Neuronal stem cell (in vitro differentiated cells): ENCODE measurements at regions not wholly inside any gene's neighbourhood (a gene's known extent, or its start where the extent isn't known, plus 50 kb on each side); places are given as distances from the start of the nearest gene placed in this dataset.
A peak's percentile ranks its signal among the peaks of the same experiment; 100 is the strongest.

Experiments used
- DNase-seq: peaks from one replicate; pipeline ENCODE4 v3.0.0-alpha.2; 2013; ENCODE audit warnings: low spot score
- H2AFZ ChIP-seq: one replicate; pipeline ENCODE4 v1.6.1; 2013; ENCODE audit warnings: mild to moderate bottlenecking, low read length, inconsistent platforms
- H2AK5ac ChIP-seq: 2 replicates; pipeline ENCODE4 v1.6.1; 2013; ENCODE audit warnings: low read depth, mild to moderate bottlenecking, inconsistent platforms, low read length, moderate library complexity, mixed read lengths
- H2BK120ac ChIP-seq: 2 replicates; pipeline ENCODE4 v1.6.1; 2013; ENCODE audit warnings: low read depth, mild to moderate bottlenecking, inconsistent platforms, low read length, moderate library complexity, mixed read lengths
- H2BK12ac ChIP-seq: one replicate; pipeline ENCODE4 v1.6.1; 2013; ENCODE audit warnings: low read length, inconsistent platforms
- H2BK15ac ChIP-seq: 2 replicates; pipeline ENCODE4 v1.6.1; 2013; ENCODE audit warnings: mild to moderate bottlenecking, low read length, inconsistent platforms, mixed read lengths
- H2BK5ac ChIP-seq: one replicate; pipeline ENCODE4 v1.6.1; 2013; ENCODE audit warnings: inconsistent platforms, mild to moderate bottlenecking, low read length, moderate library complexity
- H3K14ac ChIP-seq: one replicate; pipeline ENCODE4 v1.6.1; 2013; ENCODE audit warnings: low read length, inconsistent platforms
- H3K18ac ChIP-seq: 2 replicates; pipeline ENCODE4 v1.6.1; 2013; ENCODE audit warnings: low read length, inconsistent platforms
- H3K23ac ChIP-seq: 2 replicates; pipeline ENCODE4 v1.6.1; 2013; ENCODE audit warnings: low read depth, mild to moderate bottlenecking, mixed read lengths, low read length, inconsistent platforms; ENCODE audit not compliant: poor library complexity
- H3K27ac ChIP-seq: replicated peaks from 3 replicates; pipeline ENCODE4 v1.5.1; 2013; ENCODE audit warnings: low read length, inconsistent platforms
- H3K27me3 ChIP-seq, 3 experiments: 2 replicates each; pipeline ENCODE4 v1.6.1; 2013; ENCODE audit warnings: low read length in 3 of 3, mild to moderate bottlenecking in 2 of 3, inconsistent platforms in 1 of 3, low read depth in 1 of 3, mixed read lengths in 1 of 3, moderate library complexity in 1 of 3; ENCODE audit not compliant: control insufficient read depth in 3 of 3, insufficient read depth in 3 of 3
- H3K36me3 ChIP-seq, 2 donors: replicated peaks in 1 of 2; 2 replicates each; pipeline ENCODE4 v1.6.1; 2013; ENCODE audit warnings: low read length in 2 of 2; ENCODE audit not compliant: control insufficient read depth in 2 of 2, insufficient read depth in 2 of 2
- H3K4ac ChIP-seq: 2 replicates; pipeline ENCODE4 v1.6.1; 2013; ENCODE audit warnings: inconsistent platforms, mild to moderate bottlenecking, low read length, moderate library complexity
- H3K4me1 ChIP-seq, 2 donors: 1 replicate in 1 of 2; 2 replicates in 1 of 2; pipeline ENCODE4 v1.6.1; 2013; ENCODE audit warnings: low read length in 2 of 2, low read depth in 1 of 2; ENCODE audit not compliant: control insufficient read depth in 2 of 2, insufficient read depth in 1 of 2
- H3K4me2 ChIP-seq: one replicate; pipeline ENCODE4 v1.6.1; 2013; ENCODE audit warnings: mild to moderate bottlenecking, low read length, inconsistent platforms; ENCODE audit not compliant: insufficient read depth, poor library complexity, severe bottlenecking
- H3K4me3 ChIP-seq, 2 donors: 2 replicates each; pipeline ENCODE4 v1.5.1; 2013; ENCODE audit warnings: low read length in 2 of 2, mild to moderate bottlenecking in 2 of 2, inconsistent platforms in 1 of 2, moderate library complexity in 1 of 2
- H3K79me1 ChIP-seq: one replicate; pipeline ENCODE4 v1.6.1; 2013; ENCODE audit warnings: low read depth, mild to moderate bottlenecking, inconsistent platforms, low read length, moderate library complexity
- H3K9ac ChIP-seq: one replicate; pipeline ENCODE4 v1.6.1; 2013; ENCODE audit warnings: mild to moderate bottlenecking, low read depth, low read length, inconsistent platforms; ENCODE audit not compliant: poor library complexity
- H3K9me3 ChIP-seq, 2 donors: replicated peaks in 1 of 2; 2 replicates each; pipeline versions ENCODE3 to v1.6.1; 2013; ENCODE audit warnings: low read length in 2 of 2, mild to moderate bottlenecking in 2 of 2, inconsistent platforms in 1 of 2, low read depth in 1 of 2, mixed read lengths in 1 of 2, moderate library complexity in 1 of 2; ENCODE audit not compliant: control insufficient read depth in 2 of 2, insufficient read depth in 1 of 2
- H4K8ac ChIP-seq: one replicate; pipeline ENCODE4 v1.6.1; 2013; ENCODE audit warnings: low read depth, mild to moderate bottlenecking, inconsistent platforms, low read length, moderate library complexity
- H4K91ac ChIP-seq: one replicate; pipeline ENCODE4 v1.6.1; 2013; ENCODE audit warnings: low read length, low read depth, mild to moderate bottlenecking, inconsistent platforms; ENCODE audit not compliant: poor library complexity
- WGBS, 2 donors: extraction: QIAGEN DNeasy Blood & Tissue Kit; methylation state at CpG; one replicate each; pipeline ENCODE4 v1.1.7; 2013; ENCODE audit warnings: missing lambda C conversion rate in 2 of 2, mixed read lengths in 1 of 2; ENCODE audit not compliant: insufficient read length in 2 of 2, insufficient replicate concordance in 1 of 2; ENCODE audit errors: extremely low coverage in 2 of 2; 5-methylcytosine and 5-hydroxymethylcytosine counted together

DNA sequence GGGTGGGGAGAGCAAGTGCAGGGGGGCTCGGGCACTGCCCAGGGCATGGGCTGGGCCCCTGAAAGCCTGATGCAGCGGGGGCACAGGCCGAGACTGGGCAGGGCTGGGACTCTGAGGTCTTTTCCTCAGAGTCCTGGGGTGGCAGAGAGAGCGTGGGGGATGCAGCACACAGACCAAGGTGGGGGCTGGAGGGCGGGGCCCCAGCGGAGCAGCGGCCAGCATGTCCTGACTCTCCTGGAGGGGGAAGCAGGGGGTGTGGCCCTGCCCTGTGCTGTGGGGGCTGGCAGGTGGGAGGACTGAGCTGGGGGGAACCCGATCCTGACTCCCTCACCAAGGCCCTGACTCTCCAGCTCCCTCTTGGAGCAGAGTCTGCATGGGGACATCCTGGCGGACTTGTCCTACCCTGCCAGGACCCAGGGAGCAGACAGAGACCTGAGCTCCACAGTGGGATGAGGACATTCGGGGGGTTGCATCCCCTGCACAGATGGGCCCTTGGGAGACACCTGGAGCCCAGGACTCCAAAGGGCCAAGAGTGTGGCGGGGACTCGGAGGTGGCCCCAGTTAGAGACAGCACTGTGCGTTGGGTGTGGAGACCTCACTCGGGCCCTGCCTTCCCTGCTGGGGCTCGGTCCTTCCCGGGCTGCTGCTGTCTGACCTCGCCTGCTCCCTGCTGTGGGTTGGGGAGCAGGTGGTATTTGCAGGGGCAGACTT lies 326.1 kb downstream of the TMEM121 start:
- H2BK5ac ChIP-seq = no peak overlapping the region
- no peak overlapping the region for H3K27ac ChIP-seq
- no peak overlapping the region for H2AFZ ChIP-seq
- no peak overlapping the region for H2BK120ac ChIP-seq
- H3K36me3 ChIP-seq = no peaks in the 10 kb centered on the region
- WGBS, 2 donors = no CpG with 5 or more reads among the region's 17 CpGs
- H3K79me1 ChIP-seq = no peaks in the 10 kb centered on the region
- no peak for DNase-seq
- H2BK15ac ChIP-seq = no peak overlapping the region
- no peak overlapping the region for H3K4me2 ChIP-seq
- no peak overlapping the region for H4K8ac ChIP-seq
- no peak overlapping the region for H3K4ac ChIP-seq
- peak overlapping the region in 1 of 2 donors; percentile 44 for H3K4me3 ChIP-seq
- no peak overlapping the region for H3K9ac ChIP-seq
- H2BK12ac ChIP-seq = no peak overlapping the region
- H3K27me3 ChIP-seq = peaks cover 0 to 46% (median 0%) of the 10 kb centered on the region in 3 experiments
- H3K4me1 ChIP-seq = no peaks in the 10 kb centered on the region
- no peak overlapping the region for H2AK5ac ChIP-seq
- peaks cover 0 to 70% of the 10 kb centered on the region in 2 donors for H3K9me3 ChIP-seq
- no peak overlapping the region for H3K18ac ChIP-seq
- H3K23ac ChIP-seq = no peak overlapping the region
- H4K91ac ChIP-seq = no peak overlapping the region
- H3K14ac ChIP-seq = no peak overlapping the region

DNA sequence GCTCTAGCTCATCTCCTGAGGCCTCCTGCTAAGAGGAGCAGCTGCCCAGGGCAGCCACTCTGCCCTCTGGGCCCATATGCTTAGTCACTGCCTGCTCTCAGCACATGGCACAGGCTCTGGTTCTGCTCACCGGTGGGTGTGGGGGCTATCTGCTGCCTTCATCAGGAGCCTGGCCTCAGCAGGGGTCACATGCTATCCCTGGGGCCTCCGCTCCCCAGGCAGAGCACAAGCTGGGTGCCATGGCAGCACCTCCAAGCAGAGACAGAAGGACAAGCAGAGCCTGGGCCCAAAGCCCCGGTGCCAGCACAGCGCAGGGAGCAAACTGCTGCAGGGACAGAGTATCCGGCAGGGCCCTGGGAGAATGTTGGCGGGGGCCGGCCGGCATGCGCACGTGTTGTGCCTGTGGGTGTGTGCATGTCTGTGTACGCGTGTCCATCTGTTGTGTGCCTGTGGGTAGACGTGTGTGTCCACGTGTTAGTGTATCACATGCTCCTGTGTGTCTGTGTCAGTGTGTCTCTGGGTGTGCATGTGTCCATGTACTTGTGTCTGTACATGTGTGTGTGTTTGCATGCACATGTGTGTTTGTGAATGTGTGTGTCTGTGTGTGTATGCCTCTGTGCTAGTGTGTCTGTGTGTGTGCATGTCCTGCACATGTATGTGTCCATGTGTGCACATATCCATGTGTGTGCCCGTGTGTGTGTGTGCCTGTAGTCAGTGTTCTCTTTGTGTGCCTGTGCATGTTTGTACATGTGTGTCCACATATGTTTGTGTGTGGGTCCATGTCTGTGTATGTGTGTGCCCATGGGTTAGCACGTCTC lies 326.9 kb downstream of the TMEM121 start:
- Histone ChIP-seq H3K9me3 (peaks cover 0 to 77% of the 10 kb centered on the region in 2 donors), H3K18ac (no peak overlapping the region), H3K14ac (no peak overlapping the region), H2BK15ac (no peak overlapping the region), H2AFZ (no peak overlapping the region), H3K23ac (peak overlapping the region; percentile 47), H3K4ac (no peak overlapping the region), H3K4me1 (no peaks in the 10 kb centered on the region), H2AK5ac (no peak overlapping the region), H3K9ac (no peak overlapping the region), H2BK12ac (no peak overlapping the region), H3K4me3 (peak overlapping the region in 1 of 2 donors; percentile 67), H4K8ac (peak overlapping the region; percentile 52), H4K91ac (no peak overlapping the region), H3K79me1 (peaks cover 2% of the 10 kb centered on the region), H3K4me2 (no peak overlapping the region), H2BK120ac (no peak overlapping the region), H3K36me3 (no peaks in the 10 kb centered on the region), H3K27ac (no peak overlapping the region), H2BK5ac (no peak overlapping the region), H3K27me3 (peaks cover 0 to 42% (median 0%) of the 10 kb centered on the region in 3 experiments)
- DNase-seq = no peak
- WGBS, 2 donors = no CpG with 5 or more reads among the region's 16 CpGs

GRCh38 chr14:105853907-105854599 lies 327.7 kb downstream of the TMEM121 start:
- no peaks in the 10 kb centered on the region for H3K36me3 ChIP-seq
- no peak overlapping the region for H2BK120ac ChIP-seq
- no peak overlapping the region for H3K4ac ChIP-seq
- no peak overlapping the region for H2BK15ac ChIP-seq
- H4K8ac ChIP-seq = no peak overlapping the region
- H3K9me3 ChIP-seq = peaks cover 0 to 81% of the 10 kb centered on the region in 2 donors
- no peak overlapping the region for H2BK12ac ChIP-seq
- H3K9ac ChIP-seq = no peak overlapping the region
- no peak overlapping the region for H3K14ac ChIP-seq
- H3K23ac ChIP-seq = peak overlapping the region; percentile 47
- no peak overlapping the region for H3K18ac ChIP-seq
- no CpG with 5 or more reads among the region's 25 CpGs for WGBS, 2 donors
- H3K4me1 ChIP-seq = no peaks in the 10 kb centered on the region
- H3K4me2 ChIP-seq = no peak overlapping the region
- H3K79me1 ChIP-seq = peaks cover 2% of the 10 kb centered on the region
- no peak overlapping the region for H2AFZ ChIP-seq
- H3K27me3 ChIP-seq = peaks cover 0 to 38% (median 0%) of the 10 kb centered on the region in 3 experiments
- H2AK5ac ChIP-seq = no peak overlapping the region
- H3K27ac ChIP-seq = no peak overlapping the region
- no peak overlapping the region for H2BK5ac ChIP-seq
- no peak overlapping the region for H4K91ac ChIP-seq
- no peak for DNase-seq
- peak overlapping the region in 1 of 2 donors; percentile 67 for H3K4me3 ChIP-seq
